Keratinocyte (primary cell): ENCODE measurements at regions not wholly inside any gene's neighbourhood (a gene's known extent, or its start where the extent isn't known, plus 50 kb on each side); places are given as distances from the start of the nearest gene placed in this dataset.
"Not testable (repeated sequence)": the region's sequence is repeated elsewhere in the genome, so short reads cannot be mapped to it uniquely, and the experiment has no call there.

ENCODE experiments used
- DNase-seq: peaks from one replicate; pipeline ENCODE4 v3.0.0-alpha.2; 2011; ENCODE audit warnings: low read depth, missing footprints, low spot score
- FAIRE-seq: peaks from 2 replicates; lab custom pipeline; 2011; peaks lifted over from hg19 to GRCh38; lab: Jason Lieb, UNC
- H2AFZ ChIP-seq: 2 replicates; pipeline ENCODE4 v1.6.0; 2012; ENCODE audit warnings: low read length, control low read depth, inconsistent platforms; ENCODE audit not compliant: control insufficient read depth
- H3K27ac ChIP-seq: 2 replicates; pipeline ENCODE4 v1.5.1; 2011; ENCODE audit warnings: low read length; ENCODE audit not compliant: control insufficient read depth, insufficient read depth
- H3K27me3 ChIP-seq: 3 replicates; pipeline ENCODE4 v1.6.0; 2011; ENCODE audit warnings: low read length; ENCODE audit not compliant: control insufficient read depth, insufficient read depth; ENCODE audit errors: extremely low read depth
- H3K36me3 ChIP-seq, 2 experiments: 2 replicates in 1 of 2; 3 replicates in 1 of 2; pipeline ENCODE4 v1.5.1; 2011; ENCODE audit warnings: low read length in 2 of 2, mild to moderate bottlenecking in 1 of 2; ENCODE audit not compliant: control insufficient read depth in 2 of 2, insufficient read depth in 2 of 2; ENCODE audit errors: extremely low read depth in 1 of 2
- H3K4me1 ChIP-seq: 3 replicates; pipeline ENCODE4 v1.5.1; 2011; ENCODE audit warnings: low read length; ENCODE audit not compliant: control insufficient read depth, insufficient read depth; ENCODE audit errors: extremely low read depth
- H3K4me2 ChIP-seq: 3 replicates; pipeline ENCODE4 v1.6.0; 2011; ENCODE audit warnings: low read depth, low read length; ENCODE audit not compliant: control insufficient read depth, insufficient read depth; ENCODE audit errors: extremely low read depth
- H3K4me3 ChIP-seq, 3 experiments: fragments of 200-600 bp in 1 of 3; sonication (generic) in 1 of 3; 2 replicates in 2 of 3; 3 replicates in 1 of 3; pipeline ENCODE4 v1.5.1; 2011 to 2016; ENCODE audit warnings: low read length in 3 of 3, mild to moderate bottlenecking in 3 of 3, control low read depth in 2 of 3, inconsistent platforms in 1 of 3, low read depth in 1 of 3, mixed read lengths in 1 of 3, mixed run types in 1 of 3, moderate library complexity in 1 of 3; ENCODE audit not compliant: control insufficient read depth in 2 of 3, insufficient read depth in 2 of 3; ENCODE audit errors: extremely low read depth in 1 of 3
- H3K79me2 ChIP-seq: 2 replicates; pipeline ENCODE4 v1.6.0; 2012; ENCODE audit warnings: low read length; ENCODE audit not compliant: control insufficient read depth, insufficient read depth
- H3K9ac ChIP-seq: 3 replicates; pipeline ENCODE4 v1.6.0; 2011; ENCODE audit warnings: low read length; ENCODE audit not compliant: control insufficient read depth, insufficient read depth; ENCODE audit errors: extremely low read depth
- H3K9me1 ChIP-seq: 3 replicates; pipeline ENCODE4 v1.6.0; 2011; ENCODE audit warnings: low read length; ENCODE audit not compliant: control insufficient read depth, insufficient read depth; ENCODE audit errors: extremely low read depth
- H3K9me3 ChIP-seq: 2 replicates; pipeline ENCODE4 v1.5.1; 2012; ENCODE audit warnings: low read depth, low read length; ENCODE audit not compliant: control insufficient read depth
- H4K20me1 ChIP-seq: 3 replicates; pipeline ENCODE4 v1.6.0; 2011; ENCODE audit warnings: low read length; ENCODE audit not compliant: control insufficient read depth, insufficient read depth; ENCODE audit errors: extremely low read depth
- CTCF ChIP-seq, 3 experiments: IDR thresholded peaks in 1 of 3; conservative IDR thresholded peaks in 1 of 3; optimal IDR thresholded peaks in 1 of 3; 2 replicates in 2 of 3; 3 replicates in 1 of 3; pipeline versions ENCODE3 to v1.5.1; 2011; ENCODE audit warnings: low read length in 3 of 3, mild to moderate bottlenecking in 3 of 3, moderate library complexity in 2 of 3, control low read depth in 1 of 3, inconsistent platforms in 1 of 3; ENCODE audit not compliant: insufficient read depth in 2 of 3; ENCODE audit errors: extremely low read depth in 1 of 3
- EZH2 ChIP-seq: IDR thresholded peaks from one replicate; pipeline ENCODE4 v1.6.1; 2012; ENCODE audit warnings: inconsistent platforms, mild to moderate bottlenecking, low read length, moderate library complexity
- dilution Hi-C: fragments of 300-500 bp; cut with MboI; formaldehyde crosslinking; loops from one replicate; pipeline ENCODE4 v1.7.0; 2020; ENCODE audit warnings: low sequenced_read_pairs; ENCODE audit not compliant: extremely low pct_ligation_motif_present

GRCh38 chr17:34024806-34025551 lies 230.1 kb upstream of the CCL2 start:
- H4K20me1 ChIP-seq = no peaks in the 10 kb centered on the region
- no peak overlapping the region for H3K9ac ChIP-seq
- DNase-seq (no peak), FAIRE-seq (no peak)
- TF ChIP-seq CTCF (optimal IDR thresholded peaks at IDR 0.05 in 1 of 3, IDR thresholded peaks at IDR 0.05 in 1 of 3, conservative IDR thresholded peaks at IDR 0.05 in 1 of 3; ENCODE audit: extremely low read depth in 1 of 3, insufficient read depth in 2 of 3, low read length in 3 of 3) = peak in 1 of 3 experiments; percentile 17
- no peak for TF ChIP-seq EZH2
- H3K9me3 ChIP-seq = no peaks in the 10 kb centered on the region
- dilution Hi-C loops = no loop called here
- no peak overlapping the region for H3K4me2 ChIP-seq
- H2AFZ ChIP-seq = no peak overlapping the region
- no peak overlapping the region for H3K27ac ChIP-seq
- no peaks in the 10 kb centered on the region for H3K79me2 ChIP-seq
- no peaks in the 10 kb centered on the region for H3K9me1 ChIP-seq
- H3K27me3 ChIP-seq = no peaks in the 10 kb centered on the region
- no peaks in the 10 kb centered on the region for H3K36me3 ChIP-seq
- H3K4me3 ChIP-seq = no peak overlapping the region
- no peaks in the 10 kb centered on the region for H3K4me1 ChIP-seq

- H2AFZ ChIP-seq, H3K9me1 ChIP-seq, DNase-seq, H3K27ac ChIP-seq, H3K79me2 ChIP-seq, H3K27me3 ChIP-seq, H3K9me3 ChIP-seq, H4K20me1 ChIP-seq, H3K4me2 ChIP-seq, H3K4me3 ChIP-seq, H3K9ac ChIP-seq, H3K4me1 ChIP-seq, FAIRE-seq, dilution Hi-C loops, H3K36me3 ChIP-seq: not testable (repeated sequence)
These were observed 224.5 kb upstream of the CCL2 start for GRCh38 chr17:34030601-34031000.

GRCh38 chr17:34032305-34032704 lies 222.8 kb upstream of the CCL2 start:
- H3K79me2 ChIP-seq, H4K20me1 ChIP-seq, H3K27me3 ChIP-seq, dilution Hi-C loops, H3K9ac ChIP-seq, H3K36me3 ChIP-seq, H3K4me3 ChIP-seq, FAIRE-seq, H3K4me1 ChIP-seq, DNase-seq, H3K4me2 ChIP-seq, H2AFZ ChIP-seq, H3K9me3 ChIP-seq, H3K27ac ChIP-seq, H3K9me1 ChIP-seq: not testable (repeated sequence)

- H3K4me3 ChIP-seq, H3K9me3 ChIP-seq, H3K4me1 ChIP-seq, H3K27ac ChIP-seq, FAIRE-seq, dilution Hi-C loops, H3K4me2 ChIP-seq, H3K9ac ChIP-seq, H3K79me2 ChIP-seq, H3K36me3 ChIP-seq, H2AFZ ChIP-seq, H4K20me1 ChIP-seq, DNase-seq, H3K9me1 ChIP-seq, H3K27me3 ChIP-seq: not testable (repeated sequence)
These were observed 216.3 kb upstream of the CCL2 start for GRCh38 chr17:34038786-34039185.
